C4-2B (cell line): ENCODE measurements at regions not wholly inside any gene's neighbourhood (a gene's known extent, or its start where the extent isn't known, plus 50 kb on each side); places are given as distances from the start of the nearest gene placed in this dataset.

Experiments used
- ZFX ChIP-seq: fragments of 450-650 bp; IDR thresholded peaks from 2 replicates; pipeline ENCODE4 v1.6.1; 2017
- TF ChIP-seq, protein P1 (sequence below): fragments of 450-650 bp; conservative IDR thresholded peaks from 2 replicates; pipeline ENCODE4 v1.5.1; 2017; ENCODE audit warnings: mild to moderate bottlenecking

DNA sequence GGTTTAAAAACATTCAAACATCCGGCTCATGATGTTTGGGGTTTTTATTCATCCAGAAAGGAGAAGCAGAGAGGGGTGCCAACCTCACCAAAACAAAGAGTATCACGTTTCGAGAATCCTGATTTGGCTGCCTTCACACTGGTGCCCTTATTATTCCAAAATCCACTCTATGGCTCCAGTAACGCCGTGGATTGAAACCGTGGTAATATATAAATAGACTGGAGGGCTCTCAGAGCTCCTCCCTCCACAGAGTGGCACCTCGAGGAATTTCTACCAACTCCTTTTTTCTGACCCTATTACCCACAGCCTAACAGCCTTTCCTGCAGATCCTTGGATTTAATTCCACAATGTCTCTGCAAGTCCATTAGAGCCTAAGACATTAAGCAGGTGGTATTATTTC is 353.6 kb downstream of the CRPPA start:
- TF ChIP-seq, protein P1, sequence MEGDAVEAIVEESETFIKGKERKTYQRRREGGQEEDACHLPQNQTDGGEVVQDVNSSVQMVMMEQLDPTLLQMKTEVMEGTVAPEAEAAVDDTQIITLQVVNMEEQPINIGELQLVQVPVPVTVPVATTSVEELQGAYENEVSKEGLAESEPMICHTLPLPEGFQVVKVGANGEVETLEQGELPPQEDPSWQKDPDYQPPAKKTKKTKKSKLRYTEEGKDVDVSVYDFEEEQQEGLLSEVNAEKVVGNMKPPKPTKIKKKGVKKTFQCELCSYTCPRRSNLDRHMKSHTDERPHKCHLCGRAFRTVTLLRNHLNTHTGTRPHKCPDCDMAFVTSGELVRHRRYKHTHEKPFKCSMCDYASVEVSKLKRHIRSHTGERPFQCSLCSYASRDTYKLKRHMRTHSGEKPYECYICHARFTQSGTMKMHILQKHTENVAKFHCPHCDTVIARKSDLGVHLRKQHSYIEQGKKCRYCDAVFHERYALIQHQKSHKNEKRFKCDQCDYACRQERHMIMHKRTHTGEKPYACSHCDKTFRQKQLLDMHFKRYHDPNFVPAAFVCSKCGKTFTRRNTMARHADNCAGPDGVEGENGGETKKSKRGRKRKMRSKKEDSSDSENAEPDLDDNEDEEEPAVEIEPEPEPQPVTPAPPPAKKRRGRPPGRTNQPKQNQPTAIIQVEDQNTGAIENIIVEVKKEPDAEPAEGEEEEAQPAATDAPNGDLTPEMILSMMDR, result no peak
- no peak for TF ChIP-seq ZFX
